ENCODE measurements at regions not wholly inside any gene's neighbourhood (a gene's known extent, or its start where the extent isn't known, plus 50 kb on each side); places are given as distances from the start of the nearest gene placed in this dataset.

GRCh38 chr9:82308836-82309235 lies 320.3 kb downstream of the SPATA31D1 start:
- TF ChIP-seq CTCF (IDR thresholded peaks at IDR 0.05) (no peak), POLR2A (IDR thresholded peaks at IDR 0.05) (no peak)

Data from esophagus squamous epithelium (tissue), 4 donors.